Endothelial cell (in vitro differentiated cells): ENCODE measurements at regions not wholly inside any gene's neighbourhood (a gene's known extent, or its start where the extent isn't known, plus 50 kb on each side); places are given as distances from the start of the nearest gene placed in this dataset.

Experiments used
- DNase-seq: peaks from one replicate; pipeline ENCODE4 v3.0.0; 2021; ENCODE audit warnings: low spot score
- H3K27ac Mint-ChIP-seq: one replicate; pipeline ENCODE4 v1.8.0; 2021; ENCODE audit warnings: mixed read lengths, inconsistent platforms; ENCODE audit not compliant: unreplicated experiment
- H3K27me3 Mint-ChIP-seq: one replicate; pipeline ENCODE4 v1.8.0; 2021; ENCODE audit warnings: mild to moderate bottlenecking, moderate library complexity, mixed read lengths, inconsistent platforms; ENCODE audit not compliant: unreplicated experiment
- H3K36me3 Mint-ChIP-seq: one replicate; pipeline ENCODE4 v1.8.0; 2021; ENCODE audit warnings: mild to moderate bottlenecking, low read depth, mixed read lengths, inconsistent platforms; ENCODE audit not compliant: unreplicated experiment
- H3K4me1 Mint-ChIP-seq: one replicate; pipeline ENCODE4 v1.8.0; 2021; ENCODE audit warnings: mild to moderate bottlenecking, mixed read lengths, inconsistent platforms; ENCODE audit not compliant: unreplicated experiment
- H3K4me3 Mint-ChIP-seq: one replicate; pipeline ENCODE4 v1.8.0; 2021; ENCODE audit warnings: mild to moderate bottlenecking, mixed read lengths, inconsistent platforms; ENCODE audit not compliant: unreplicated experiment
- H3K9me3 Mint-ChIP-seq: one replicate; pipeline ENCODE4 v1.8.0; 2021; ENCODE audit warnings: mixed read lengths, inconsistent platforms; ENCODE audit not compliant: unreplicated experiment
- CTCF ChIP-seq: fragments of 200-600 bp; sonication (generic); IDR thresholded peaks from one replicate; pipeline ENCODE4 v1.5.0; 2021; ENCODE audit warnings: antibody characterized with exemption; ENCODE audit not compliant: unreplicated experiment

DNA sequence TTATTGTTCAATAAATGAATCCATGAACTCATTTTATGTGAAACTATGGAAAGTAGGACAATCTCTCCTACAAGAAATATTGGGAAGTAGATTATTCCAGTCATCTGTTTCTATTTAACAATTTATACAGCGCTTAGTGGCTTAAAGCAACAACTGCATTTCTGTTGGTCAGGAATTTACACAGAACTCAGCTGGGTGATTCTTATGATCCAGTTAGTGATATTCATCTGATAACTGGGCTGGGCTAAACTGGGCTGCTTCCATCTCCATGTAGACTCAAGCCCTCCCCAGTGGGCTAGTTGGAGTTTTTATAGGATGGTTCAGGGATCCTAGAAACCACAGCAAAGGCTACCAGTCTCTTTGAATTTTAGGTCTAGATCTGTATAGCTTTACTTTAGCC lies 497.9 kb upstream of the NEGR1 start:
- H3K4me3 Mint-ChIP-seq, result no peak overlapping the region
- no peaks in the 10 kb centered on the region for H3K27me3 Mint-ChIP-seq
- no peaks in the 10 kb centered on the region for H3K9me3 Mint-ChIP-seq
- H3K4me1 Mint-ChIP-seq, result no peaks in the 10 kb centered on the region
- no peaks in the 10 kb centered on the region for H3K36me3 Mint-ChIP-seq
- no peak overlapping the region for H3K27ac Mint-ChIP-seq
- TF ChIP-seq CTCF, result no peak
- DNase-seq, result no peak

- Mint-ChIP-seq H3K9me3 (no peaks in the 10 kb centered on the region), H3K4me1 (no peaks in the 10 kb centered on the region), H3K4me3 (no peak overlapping the region), H3K27ac (no peak overlapping the region), H3K36me3 (no peaks in the 10 kb centered on the region), H3K27me3 (no peaks in the 10 kb centered on the region)
- DNase-seq, result no peak
- TF ChIP-seq CTCF, result no peak
These were observed 495.6 kb upstream of the NEGR1 start for GRCh38 chr1:72777918-72778317.

DNA sequence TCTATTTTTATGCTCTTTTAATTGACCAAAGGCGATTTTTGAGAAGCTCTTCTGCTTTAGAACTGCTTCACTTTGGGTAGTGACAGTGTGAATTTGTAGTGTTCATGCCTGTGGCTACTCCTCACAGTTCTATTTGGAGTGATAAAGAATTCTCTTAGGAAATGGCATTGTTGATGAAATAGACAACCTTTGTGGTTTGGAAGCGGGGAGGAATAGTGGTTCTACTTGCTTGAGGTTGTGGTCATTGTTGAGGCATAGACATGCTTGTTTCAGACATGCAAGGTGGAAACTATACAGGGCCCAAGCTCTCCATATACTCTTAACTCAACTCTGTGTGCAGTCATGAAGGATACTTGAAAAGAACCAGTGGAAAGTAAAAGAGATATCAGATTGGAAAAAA lies 481.1 kb upstream of the NEGR1 start:
- Mint-ChIP-seq H3K27ac (no peak overlapping the region), H3K36me3 (no peaks in the 10 kb centered on the region), H3K27me3 (peaks cover 2% of the 10 kb centered on the region), H3K9me3 (no peaks in the 10 kb centered on the region), H3K4me3 (no peak overlapping the region), H3K4me1 (no peaks in the 10 kb centered on the region)
- no peak for DNase-seq
- no peak for TF ChIP-seq CTCF

DNA sequence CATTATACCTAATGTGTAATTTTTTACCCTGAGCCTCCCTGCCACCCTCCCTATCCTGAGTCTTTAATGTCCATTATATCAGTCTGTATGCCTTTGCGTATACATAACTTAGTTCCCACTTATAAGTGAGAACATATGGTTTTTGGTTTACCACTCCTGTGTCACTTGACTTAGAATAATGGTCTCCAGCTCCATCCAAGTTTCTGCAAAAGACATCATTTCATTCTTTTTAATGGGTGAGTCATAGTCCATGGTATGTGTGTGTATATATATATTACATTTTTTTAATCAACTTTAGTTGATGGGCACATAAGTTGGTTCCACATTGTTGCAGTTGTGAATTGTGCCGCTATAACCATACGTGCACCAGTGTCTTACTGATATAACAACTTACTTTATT lies 477.1 kb upstream of the NEGR1 start:
- no peak overlapping the region for H3K4me3 Mint-ChIP-seq
- H3K36me3 Mint-ChIP-seq, result no peaks in the 10 kb centered on the region
- no peak for TF ChIP-seq CTCF
- no peak overlapping the region for H3K27ac Mint-ChIP-seq
- no peak for DNase-seq
- no peaks in the 10 kb centered on the region for H3K4me1 Mint-ChIP-seq
- no peaks in the 10 kb centered on the region for H3K9me3 Mint-ChIP-seq
- H3K27me3 Mint-ChIP-seq, result peaks cover 2% of the 10 kb centered on the region

DNA sequence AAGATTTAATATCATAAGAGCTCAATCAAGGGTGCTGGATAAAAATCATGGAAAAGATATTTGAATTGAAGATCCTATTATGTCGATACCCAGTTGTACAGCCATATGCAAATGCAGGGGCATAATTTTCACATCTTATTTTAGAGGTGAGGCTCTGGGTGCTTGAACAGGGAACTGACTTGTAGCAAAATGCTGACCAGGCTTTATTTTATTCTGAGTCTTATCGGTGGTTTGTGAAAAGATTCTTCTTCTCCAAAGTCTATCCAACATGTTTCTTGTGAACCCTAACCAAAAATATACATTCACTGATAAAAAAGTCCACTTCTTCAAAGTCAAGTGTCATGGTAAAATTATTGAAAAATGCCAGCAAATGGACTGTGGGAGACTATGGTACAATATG lies 475.5 kb upstream of the NEGR1 start:
- no peak for DNase-seq
- no peak for TF ChIP-seq CTCF
- no peaks in the 10 kb centered on the region for H3K36me3 Mint-ChIP-seq
- H3K4me3 Mint-ChIP-seq, result no peak overlapping the region
- H3K27me3 Mint-ChIP-seq, result peaks cover 2% of the 10 kb centered on the region
- H3K9me3 Mint-ChIP-seq, result no peaks in the 10 kb centered on the region
- H3K27ac Mint-ChIP-seq, result no peak overlapping the region
- H3K4me1 Mint-ChIP-seq, result no peaks in the 10 kb centered on the region
